Fibroblast of skin of left quadriceps (primary cell): ENCODE measurements at regions not wholly inside any gene's neighbourhood (a gene's known extent, or its start where the extent isn't known, plus 50 kb on each side); places are given as distances from the start of the nearest gene placed in this dataset.
"Not testable (repeated sequence)": the region's sequence is repeated elsewhere in the genome, so short reads cannot be mapped to it uniquely, and the experiment has no call there.

ENCODE experiments used
- DNase-seq, 2 experiments: peaks; one replicate each; pipeline ENCODE4 v3.0.0-alpha.2; 2013; ENCODE audit warnings: low read depth in 2 of 2

- no peak for DNase-seq
These were observed 103.0 kb upstream of the PLXNA2 start for GRCh38 chr1:208347191-208347590.

- DNase-seq, result no peak
These were observed 105.6 kb upstream of the PLXNA2 start for GRCh38 chr1:208349694-208350330.

- DNase-seq, result no peak
These were observed 106.6 kb upstream of the PLXNA2 start for GRCh38 chr1:208350815-208351214.

- no peak for DNase-seq
These were observed 107.7 kb upstream of the PLXNA2 start for GRCh38 chr1:208351838-208352237.

GRCh38 chr1:208353797-208354196, 109.6 kb upstream of the PLXNA2 start:
- DNase-seq, result not testable (repeated sequence)

GRCh38 chr1:208357644-208358507, 113.7 kb upstream of the PLXNA2 start:
- DNase-seq, result no peak

GRCh38 chr1:208358651-208359050, 114.5 kb upstream of the PLXNA2 start:
- no peak for DNase-seq

- DNase-seq, result no peak
These were observed 117.8 kb upstream of the PLXNA2 start for GRCh38 chr1:208362011-208362410.

GRCh38 chr1:208366559-208366958, 122.4 kb upstream of the PLXNA2 start:
- DNase-seq, result no peak

- no peak for DNase-seq
These were observed 124.9 kb upstream of the PLXNA2 start for GRCh38 chr1:208369045-208369444.

GRCh38 chr1:208369658-208370057, 125.5 kb upstream of the PLXNA2 start:
- no peak for DNase-seq

- DNase-seq, result peak; percentile 14 to 21
These were observed 130.3 kb upstream of the PLXNA2 start for GRCh38 chr1:208374391-208374941.

- no peak for DNase-seq
These were observed 137.3 kb upstream of the PLXNA2 start for GRCh38 chr1:208381481-208381880.

- DNase-seq, result no peak
These were observed 144.0 kb upstream of the PLXNA2 start for GRCh38 chr1:208387908-208388811.

- DNase-seq, result no peak
These were observed 149.2 kb upstream of the PLXNA2 start for GRCh38 chr1:208393416-208393815.

- no peak for DNase-seq
These were observed 149.6 kb upstream of the PLXNA2 start for GRCh38 chr1:208393826-208394225.

- no peak for DNase-seq
These were observed 153.1 kb upstream of the PLXNA2 start for GRCh38 chr1:208397286-208397685.

- DNase-seq, result no peak
These were observed 160.8 kb upstream of the PLXNA2 start for GRCh38 chr1:208405014-208405413.

GRCh38 chr1:208409176-208409575, 165.0 kb upstream of the PLXNA2 start:
- peak; percentile 56 to 58 for DNase-seq

- no peak for DNase-seq
These were observed 166.2 kb upstream of the PLXNA2 start for GRCh38 chr1:208410409-208410808.

- no peak for DNase-seq
These were observed 168.8 kb upstream of the PLXNA2 start for GRCh38 chr1:208413006-208413405.

GRCh38 chr1:208418667-208419066, 174.5 kb upstream of the PLXNA2 start:
- DNase-seq, result no peak
